HEK293 (cell line): ENCODE measurements at regions not wholly inside any gene's neighbourhood (a gene's known extent, or its start where the extent isn't known, plus 50 kb on each side); places are given as distances from the start of the nearest gene placed in this dataset.

Source experiments
- CTCF ChIA-PET: fragments of 350-600 bp; formaldehyde crosslinking; extraction: SDS; loops from one replicate; lab custom pipeline; 2021; ENCODE audit warnings: antibody characterized with exemption; lab: Yijun Ruan, JAX
- POLR2A ChIA-PET: fragments of 300-600 bp; formaldehyde crosslinking; extraction: SDS; loops from one replicate; lab custom pipeline; 2020; ENCODE audit warnings: antibody characterized with exemption, inconsistent platforms; lab: Yijun Ruan, JAX
- H3K27ac ChIP-seq: fragments of 200-500 bp; sonication (Bioruptor generic); 2 replicates; pipeline ENCODE4 v1.5.1; 2014; ENCODE audit warnings: low read depth, low read length, control low read depth, inconsistent platforms; ENCODE audit errors: extremely low read depth
- H3K36me3 ChIP-seq, 2 experiments: fragments of 200-500 bp in 1 of 2; sonication (Bioruptor generic) in 1 of 2; 1 replicate in 1 of 2; 2 replicates in 1 of 2; pipeline ENCODE4 v1.5.1; 2014 to 2017; ENCODE audit warnings: inconsistent platforms in 2 of 2, low read length in 2 of 2; ENCODE audit not compliant: control insufficient read depth in 2 of 2, insufficient read depth in 1 of 2
- H3K4me1 ChIP-seq: fragments of 200-500 bp; sonication (Bioruptor generic); 2 replicates; pipeline ENCODE4 v1.5.1; 2014; ENCODE audit warnings: mild to moderate bottlenecking, low read length, inconsistent platforms; ENCODE audit not compliant: control insufficient read depth, insufficient read depth
- H3K4me3 ChIP-seq: 2 replicates; pipeline ENCODE4 v1.5.1; 2011; ENCODE audit warnings: low read depth, mild to moderate bottlenecking, control low read depth, low read length, moderate library complexity
- H3K9me3 ChIP-seq: fragments of 200-500 bp; sonication (Bioruptor generic); 2 replicates; pipeline ENCODE4 v1.5.1; 2014; ENCODE audit warnings: low read depth, low read length, inconsistent platforms; ENCODE audit not compliant: control insufficient read depth, insufficient read depth
- HIC1 ChIP-seq: fragments of 450-650 bp; formaldehyde crosslinking; IDR thresholded peaks from 2 replicates; pipeline ENCODE4 v1.5.1; 2016; ENCODE audit warnings: missing biosample characterization, missing genetic modification characterization
- MEIS1 ChIP-seq: sonication (generic); formaldehyde crosslinking; IDR thresholded peaks from 2 replicates; pipeline ENCODE4 v1.8.1; 2022; ENCODE audit warnings: missing genetic modification reagents, mild to moderate bottlenecking, borderline replicate concordance
- MYNN ChIP-seq: fragments of 450-650 bp; formaldehyde crosslinking; IDR thresholded peaks from 2 replicates; pipeline ENCODE4 v1.5.1; 2016; ENCODE audit warnings: missing biosample characterization, missing genetic modification characterization, borderline replicate concordance
- PRDM4 ChIP-seq: fragments of 450-650 bp; formaldehyde crosslinking; IDR thresholded peaks from 2 replicates; pipeline ENCODE4 v1.5.1; 2017; ENCODE audit warnings: missing biosample characterization, missing genetic modification characterization
- SALL2 ChIP-seq: fragments of 450-650 bp; formaldehyde crosslinking; IDR thresholded peaks from 2 replicates; pipeline ENCODE4 v1.5.0; 2017; ENCODE audit warnings: missing biosample characterization, mild to moderate bottlenecking, missing genetic modification characterization, borderline replicate concordance
- SCRT2 ChIP-seq: fragments of 450-650 bp; formaldehyde crosslinking; IDR thresholded peaks from 2 replicates; pipeline ENCODE4 v1.5.1; 2016; ENCODE audit warnings: missing biosample characterization, missing genetic modification characterization
- ZBTB1 ChIP-seq: fragments of 450-650 bp; formaldehyde crosslinking; IDR thresholded peaks from 2 replicates; pipeline ENCODE4 v1.5.1; 2016; ENCODE audit warnings: missing biosample characterization, missing genetic modification characterization
- ZBTB49 ChIP-seq: fragments of 450-650 bp; formaldehyde crosslinking; IDR thresholded peaks from 2 replicates; pipeline ENCODE4 v1.5.1; 2016; ENCODE audit warnings: missing biosample characterization, missing genetic modification characterization, low read depth
- ZFHX2 ChIP-seq: fragments of 450-650 bp; formaldehyde crosslinking; conservative IDR thresholded peaks from 2 replicates; pipeline ENCODE4 v1.5.1; 2016; ENCODE audit warnings: missing biosample characterization, missing genetic modification characterization
- ZFP69B ChIP-seq: fragments of 450-650 bp; formaldehyde crosslinking; IDR thresholded peaks from 2 replicates; pipeline ENCODE4 v1.5.1; 2016; ENCODE audit warnings: missing biosample characterization, missing genetic modification characterization
- ZNF10 ChIP-seq: fragments of 450-650 bp; formaldehyde crosslinking; IDR thresholded peaks from 2 replicates; pipeline ENCODE4 v1.5.1; 2017; ENCODE audit warnings: missing biosample characterization, missing genetic modification characterization
- ZNF114 ChIP-seq: fragments of 450-650 bp; formaldehyde crosslinking; IDR thresholded peaks from 2 replicates; pipeline ENCODE4 v1.5.0; 2017; ENCODE audit warnings: missing biosample characterization, missing genetic modification characterization
- ZNF175 ChIP-seq: fragments of 450-650 bp; formaldehyde crosslinking; IDR thresholded peaks from 2 replicates; pipeline ENCODE4 v1.5.1; 2016; ENCODE audit warnings: missing biosample characterization, missing genetic modification characterization
- ZNF184 ChIP-seq: fragments of 450-650 bp; IDR thresholded peaks from 2 replicates; pipeline ENCODE4 v1.5.1; 2018; ENCODE audit warnings: missing biosample characterization, mild to moderate bottlenecking, missing genetic modification characterization
- ZNF518A ChIP-seq: fragments of 450-650 bp; formaldehyde crosslinking; conservative IDR thresholded peaks from 2 replicates; pipeline ENCODE4 v1.5.1; 2016; ENCODE audit warnings: low read depth, missing biosample characterization, missing genetic modification characterization
- ZNF580 ChIP-seq: fragments of 450-650 bp; formaldehyde crosslinking; IDR thresholded peaks from 2 replicates; pipeline ENCODE4 v1.5.1; 2016; ENCODE audit warnings: missing biosample characterization, missing genetic modification characterization
- ZNF585B ChIP-seq: fragments of 450-650 bp; formaldehyde crosslinking; IDR thresholded peaks from 2 replicates; pipeline ENCODE4 v1.5.1; 2016; ENCODE audit warnings: missing biosample characterization, missing genetic modification characterization

GRCh38 chr20:22529150-22530019, 55.0 kb downstream of the FOXA2 start:
- Histone ChIP-seq H3K4me1 (no peaks in the 10 kb centered on the region), H3K36me3 (no peaks in the 10 kb centered on the region), H3K27ac (no peak overlapping the region), H3K4me3 (no peak overlapping the region), H3K9me3 (no peaks in the 10 kb centered on the region)
- ChIA-PET POLR2A (no interaction called here), CTCF (interaction anchor here (1.1 kb wide), 1 partner anchor 39 kb away, joined by 3 read pairs; no protein-coding TSS in a partner anchor)
- TF ChIP-seq MEIS1 (CRISPR knock-in tag) (no peak), SALL2 (no peak), ZFHX2 (no peak), ZNF175 (no peak), PRDM4 (tag by site-specific recombination) (no peak), SCRT2 (tag by site-specific recombination) (no peak), HIC1 (no peak), ZNF518A (tag by site-specific recombination) (no peak), ZNF585B (tag by site-specific recombination) (no peak), ZNF114 (tag by site-specific recombination) (no peak), ZFP69B (tag by site-specific recombination) (no peak), MYNN (tag by site-specific recombination) (no peak), ZBTB49 (no peak), ZNF184 (tag by site-specific recombination) (no peak), ZNF10 (tag by site-specific recombination) (no peak), ZBTB1 (tag by site-specific recombination) (no peak), ZNF580 (no peak)
